HG02981 (cell line): ENCODE measurements at regions not wholly inside any gene's neighbourhood (a gene's known extent, or its start where the extent isn't known, plus 50 kb on each side); places are given as distances from the start of the nearest gene placed in this dataset.
"Not testable (repeated sequence)": the region's sequence is repeated elsewhere in the genome, so short reads cannot be mapped to it uniquely, and the experiment has no call there.

Source experiments
- ATAC-seq: cut with Tn5 transposase; IDR thresholded peaks from one replicate; pipeline ENCODE4 v1.9.1; 2021; ENCODE audit warnings: mild to moderate bottlenecking, moderate library complexity; ENCODE audit not compliant: unreplicated experiment

GRCh38 chr7:10646194-10646593, 327.5 kb upstream of the PHF14 start:
- ATAC-seq = no peak

- ATAC-seq = no peak
Observed at GRCh38 chr7:10648289-10648688, 325.4 kb upstream of the PHF14 start.

- not testable (repeated sequence) for ATAC-seq
Observed at GRCh38 chr7:10649120-10649519, 324.6 kb upstream of the PHF14 start.

- ATAC-seq = no peak
Observed at GRCh38 chr7:10655031-10655430, 318.6 kb upstream of the PHF14 start.

- ATAC-seq = no peak
Observed at GRCh38 chr7:10657201-10657600, 316.5 kb upstream of the PHF14 start.

- no peak for ATAC-seq
Observed at GRCh38 chr7:10657837-10658236, 315.8 kb upstream of the PHF14 start.

- ATAC-seq = no peak
Observed at GRCh38 chr7:10662491-10662890, 311.2 kb upstream of the PHF14 start.

GRCh38 chr7:10662982-10663884, 310.4 kb upstream of the PHF14 start:
- ATAC-seq = no peak

- no peak for ATAC-seq
Observed at GRCh38 chr7:10672186-10672585, 301.5 kb upstream of the PHF14 start.

GRCh38 chr7:10677211-10677610, 296.5 kb upstream of the PHF14 start:
- ATAC-seq = no peak

- no peak for ATAC-seq
Observed at GRCh38 chr7:10677668-10678232, 295.9 kb upstream of the PHF14 start.

GRCh38 chr7:10684606-10685005, 289.1 kb upstream of the PHF14 start:
- no peak for ATAC-seq

GRCh38 chr7:10685040-10685439, 288.6 kb upstream of the PHF14 start:
- no peak for ATAC-seq

- ATAC-seq = no peak
Observed at GRCh38 chr7:10688544-10688943, 285.1 kb upstream of the PHF14 start.

- ATAC-seq = no peak
Observed at GRCh38 chr7:10696064-10696463, 277.6 kb upstream of the PHF14 start.

- ATAC-seq = no peak
Observed at GRCh38 chr7:10703059-10703458, 270.6 kb upstream of the PHF14 start.

GRCh38 chr7:10703981-10704380, 269.7 kb upstream of the PHF14 start:
- no peak for ATAC-seq

- ATAC-seq = no peak
Observed at GRCh38 chr7:10704653-10705052, 269.0 kb upstream of the PHF14 start.

GRCh38 chr7:10706875-10707493, 266.7 kb upstream of the PHF14 start:
- ATAC-seq = peak; percentile 100

- peak; percentile 16 for ATAC-seq
Observed at GRCh38 chr7:10707519-10707918, 266.2 kb upstream of the PHF14 start.

GRCh38 chr7:10708447-10708846, 265.2 kb upstream of the PHF14 start:
- ATAC-seq = no peak

GRCh38 chr7:10718768-10719167, 254.9 kb upstream of the PHF14 start:
- ATAC-seq = no peak
